Fibroblast of pulmonary artery (primary cell): ENCODE measurements at regions not wholly inside any gene's neighbourhood (a gene's known extent, or its start where the extent isn't known, plus 50 kb on each side); places are given as distances from the start of the nearest gene placed in this dataset.

ENCODE experiments used
- DNase-seq: peaks from one replicate; pipeline ENCODE4 v3.0.0-alpha.2; 2010; ENCODE audit warnings: low read depth
- H3K4me3 ChIP-seq: replicated peaks from 2 replicates; pipeline ENCODE4 v1.5.1; 2011; ENCODE audit warnings: low read depth, mild to moderate bottlenecking, control low read depth, low read length, moderate library complexity
- TF ChIP-seq, protein P1 (sequence below): IDR thresholded peaks from 2 replicates; pipeline ENCODE4 v1.5.1; 2011; ENCODE audit warnings: mild to moderate bottlenecking, control low read depth, low read length, inconsistent platforms; ENCODE audit errors: missing control alignments

DNA sequence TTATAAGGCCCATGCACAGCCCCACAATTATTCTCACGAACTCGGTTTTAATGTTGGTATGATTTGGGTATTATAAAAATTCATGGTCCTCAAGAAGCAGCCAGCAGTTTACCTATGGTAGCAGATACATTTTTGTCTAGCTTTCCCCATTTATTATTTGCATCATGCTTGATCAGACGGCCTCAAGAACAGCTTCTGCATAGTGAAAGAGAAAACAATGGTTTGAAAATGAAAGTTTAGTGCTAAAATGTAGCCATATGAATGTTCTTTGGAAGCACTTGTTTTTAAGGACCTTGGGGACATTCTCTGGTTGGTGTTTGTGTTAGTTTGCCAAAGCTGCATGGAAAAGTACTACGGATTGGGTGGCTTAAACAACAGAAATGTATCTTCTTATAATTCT is 72.4 kb upstream of the CPHXL start:
- H3K4me3 ChIP-seq = no peak overlapping the region
- DNase-seq = no peak
- TF ChIP-seq, protein P1, sequence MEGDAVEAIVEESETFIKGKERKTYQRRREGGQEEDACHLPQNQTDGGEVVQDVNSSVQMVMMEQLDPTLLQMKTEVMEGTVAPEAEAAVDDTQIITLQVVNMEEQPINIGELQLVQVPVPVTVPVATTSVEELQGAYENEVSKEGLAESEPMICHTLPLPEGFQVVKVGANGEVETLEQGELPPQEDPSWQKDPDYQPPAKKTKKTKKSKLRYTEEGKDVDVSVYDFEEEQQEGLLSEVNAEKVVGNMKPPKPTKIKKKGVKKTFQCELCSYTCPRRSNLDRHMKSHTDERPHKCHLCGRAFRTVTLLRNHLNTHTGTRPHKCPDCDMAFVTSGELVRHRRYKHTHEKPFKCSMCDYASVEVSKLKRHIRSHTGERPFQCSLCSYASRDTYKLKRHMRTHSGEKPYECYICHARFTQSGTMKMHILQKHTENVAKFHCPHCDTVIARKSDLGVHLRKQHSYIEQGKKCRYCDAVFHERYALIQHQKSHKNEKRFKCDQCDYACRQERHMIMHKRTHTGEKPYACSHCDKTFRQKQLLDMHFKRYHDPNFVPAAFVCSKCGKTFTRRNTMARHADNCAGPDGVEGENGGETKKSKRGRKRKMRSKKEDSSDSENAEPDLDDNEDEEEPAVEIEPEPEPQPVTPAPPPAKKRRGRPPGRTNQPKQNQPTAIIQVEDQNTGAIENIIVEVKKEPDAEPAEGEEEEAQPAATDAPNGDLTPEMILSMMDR = no peak

DNA sequence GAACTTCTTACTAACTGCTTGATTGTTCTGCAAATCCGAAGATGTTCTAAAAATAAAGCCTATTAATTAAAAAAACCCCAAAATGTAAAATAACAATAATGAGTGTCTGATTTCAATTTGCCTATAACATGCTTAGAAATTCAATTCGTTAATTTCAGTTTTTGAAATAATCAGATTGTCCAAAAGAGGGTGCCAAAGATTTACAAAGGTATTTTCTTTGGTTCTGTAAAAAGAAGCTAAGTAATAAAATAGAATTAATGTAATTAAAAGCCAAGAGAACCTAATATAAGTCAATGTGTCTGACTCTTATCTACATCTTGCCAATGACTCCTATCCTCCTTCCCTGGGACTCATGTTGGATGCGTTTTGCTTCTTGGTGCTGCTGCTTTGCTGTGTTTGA is 75.0 kb upstream of the CPHXL start:
- TF ChIP-seq, protein P1 = no peak
- no peak for DNase-seq
- no peak overlapping the region for H3K4me3 ChIP-seq

DNA sequence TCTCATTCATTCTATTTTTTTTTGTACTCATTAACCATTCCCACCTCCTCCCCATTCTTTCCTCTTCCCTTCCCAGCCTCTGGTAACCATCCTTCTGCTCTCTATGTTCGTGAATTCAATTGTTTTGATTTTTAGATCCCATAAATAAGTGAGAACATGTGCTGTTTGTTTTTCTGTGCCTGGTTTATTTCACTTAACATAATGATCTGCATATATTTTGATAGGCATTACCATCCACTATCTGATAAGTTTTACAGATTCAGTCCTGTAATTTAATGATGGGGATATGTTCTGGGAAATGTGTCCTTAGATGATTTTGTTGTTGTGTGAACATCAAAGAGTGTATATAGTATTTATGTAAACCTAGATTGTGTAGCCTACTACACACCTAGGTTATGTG is 77.5 kb upstream of the CPHXL start:
- no peak overlapping the region for H3K4me3 ChIP-seq
- TF ChIP-seq, protein P1 = no peak
- DNase-seq = no peak

DNA sequence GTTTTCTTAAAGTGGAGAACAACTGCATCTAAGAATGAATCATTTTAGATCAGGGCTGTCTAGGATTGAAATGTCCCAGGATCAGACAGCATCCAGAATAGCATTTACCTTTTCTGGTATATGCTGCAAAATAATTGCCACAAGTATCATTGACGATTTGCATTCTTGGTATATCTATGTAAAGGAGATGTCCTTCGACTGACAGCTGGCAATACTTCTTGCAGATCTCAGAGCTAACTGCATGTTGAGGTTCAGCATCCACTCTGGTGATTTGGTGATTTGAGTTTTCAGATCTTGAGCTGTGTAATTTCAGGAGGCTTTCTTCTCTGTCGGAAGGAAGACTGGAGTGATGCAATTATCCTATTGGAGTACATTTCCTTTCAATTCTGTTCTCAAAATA is 78.1 kb upstream of the CPHXL start:
- H3K4me3 ChIP-seq = no peak overlapping the region
- no peak for DNase-seq
- TF ChIP-seq, protein P1 = no peak

DNA sequence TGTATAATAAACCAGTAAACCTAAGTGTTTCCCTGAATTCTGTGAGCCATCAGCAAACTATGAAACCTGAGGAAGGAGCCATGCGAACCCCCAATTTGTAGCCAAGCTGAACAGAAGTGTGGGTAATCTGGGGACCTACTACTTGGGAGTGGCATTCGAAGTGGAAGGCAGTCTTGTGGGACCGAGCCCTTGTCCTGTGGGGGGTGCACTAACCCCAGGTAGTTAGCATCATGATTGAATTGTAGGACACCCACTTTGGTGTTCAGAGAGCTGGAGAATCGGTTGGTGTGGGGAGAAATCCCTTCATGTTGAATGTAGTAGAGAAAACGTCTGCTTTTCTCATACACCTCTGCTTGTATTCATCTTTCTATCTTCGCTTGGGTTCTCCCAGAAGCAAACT is 79.7 kb upstream of the CPHXL start:
- TF ChIP-seq, protein P1 = no peak
- no peak overlapping the region for H3K4me3 ChIP-seq
- DNase-seq = no peak

DNA sequence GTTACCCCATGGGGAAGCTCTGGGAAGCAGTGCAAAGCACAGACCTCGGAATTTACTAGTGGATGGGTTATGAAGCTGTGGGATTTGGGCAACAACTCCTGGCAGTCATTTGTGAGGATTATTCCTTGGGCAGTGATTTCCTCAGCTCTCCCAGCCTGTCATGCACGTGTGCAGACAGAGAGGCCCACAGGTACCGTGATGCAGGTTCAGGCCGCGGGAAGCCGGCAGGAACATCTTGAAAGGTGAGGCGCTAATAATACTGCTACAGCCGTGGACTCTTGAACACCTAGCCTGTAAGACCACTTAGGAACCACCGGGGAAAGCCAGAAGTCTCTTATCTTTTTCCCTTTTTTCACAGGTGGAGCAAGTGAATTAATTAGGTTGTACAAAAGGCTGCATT is 80.2 kb upstream of the CPHXL start:
- TF ChIP-seq, protein P1 = no peak
- DNase-seq = no peak
- no peak overlapping the region for H3K4me3 ChIP-seq

DNA sequence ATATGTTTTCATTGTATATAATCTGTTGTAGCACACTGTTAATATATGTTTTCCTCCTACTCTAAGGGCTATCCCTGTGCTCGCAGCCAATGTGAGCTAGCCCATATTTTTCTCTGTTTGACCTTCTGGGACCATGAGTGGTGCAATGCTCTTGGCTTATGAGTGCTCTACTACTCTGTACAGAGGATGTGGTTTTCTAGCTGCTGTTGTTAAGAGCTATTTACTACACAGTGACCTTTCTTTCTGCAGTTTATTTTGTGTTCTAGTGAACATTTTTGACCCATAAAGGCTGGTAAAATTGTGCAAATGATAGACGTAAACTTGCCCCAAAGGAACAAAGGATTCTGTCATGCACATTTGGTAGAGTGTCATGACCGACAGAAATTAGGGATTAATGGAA is 84.1 kb upstream of the CPHXL start:
- no peak for DNase-seq
- TF ChIP-seq, protein P1 = no peak

More for the DNA sequence above, 84.1 kb upstream of the CPHXL start:
- no peak overlapping the region for H3K4me3 ChIP-seq
